IgD-negative memory B cell (primary cell): ENCODE measurements at regions not wholly inside any gene's neighbourhood (a gene's known extent, or its start where the extent isn't known, plus 50 kb on each side); places are given as distances from the start of the nearest gene placed in this dataset.

Source experiments
- H3K27ac Mint-ChIP-seq, 3 donors: one replicate each; pipeline ENCODE4 v1.8.0; 2020 to 2022; ENCODE audit warnings: mild to moderate bottlenecking in 3 of 3, mixed read lengths in 3 of 3, moderate library complexity in 1 of 3
- H3K27me3 Mint-ChIP-seq: one replicate; pipeline ENCODE4 v1.8.0; 2021; ENCODE audit warnings: mixed read lengths
- H3K36me3 Mint-ChIP-seq: one replicate; pipeline ENCODE4 v1.8.0; 2020; ENCODE audit warnings: mild to moderate bottlenecking, mixed read lengths
- H3K4me1 Mint-ChIP-seq, 3 donors: one replicate each; pipeline ENCODE4 v1.8.0; 2020 to 2022; ENCODE audit warnings: mixed read lengths in 3 of 3, mild to moderate bottlenecking in 1 of 3
- H3K4me3 Mint-ChIP-seq, 4 donors: one replicate each; pipeline ENCODE4 v1.8.0; 2020 to 2022; ENCODE audit warnings: mild to moderate bottlenecking in 4 of 4, mixed read lengths in 4 of 4, moderate library complexity in 3 of 4
- H3K9me3 Mint-ChIP-seq, 3 donors: one replicate each; pipeline ENCODE4 v1.8.0; 2020 to 2021; ENCODE audit warnings: mixed read lengths in 3 of 3, mild to moderate bottlenecking in 1 of 3

DNA sequence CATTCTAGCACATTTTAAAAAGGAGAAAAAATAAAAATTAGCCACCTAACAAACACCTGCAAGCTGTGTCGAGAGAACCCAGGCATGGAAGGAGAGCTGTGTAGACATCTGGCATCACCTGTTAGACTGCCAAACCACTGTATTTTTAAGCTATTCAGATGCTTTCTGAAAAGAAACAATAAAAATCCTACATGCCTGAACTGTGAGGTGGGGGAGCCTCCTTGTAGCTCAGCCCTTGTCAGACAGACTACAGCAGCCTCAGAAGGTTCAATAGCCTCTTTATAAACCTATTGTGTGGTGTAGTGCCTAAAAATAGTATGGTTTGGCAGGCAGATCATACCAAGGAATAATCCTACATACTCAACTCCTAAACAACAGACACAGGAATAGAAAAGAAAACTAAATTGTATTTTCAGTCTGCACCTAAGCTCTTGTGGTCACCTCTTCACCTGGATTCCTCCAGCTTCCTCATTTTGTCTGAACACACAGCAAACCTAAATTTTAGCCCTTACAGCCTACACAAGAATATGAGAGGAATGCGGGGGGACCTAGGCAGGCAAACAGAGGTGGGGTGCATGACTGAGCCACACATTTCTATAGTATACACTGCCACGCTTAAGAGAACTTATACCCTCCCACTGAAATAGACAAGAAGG lies 67.0 kb downstream of the SIPA1L2 start:
- H3K9me3 Mint-ChIP-seq, result no peaks in the 10 kb centered on the region
- H3K27me3 Mint-ChIP-seq, result peaks cover 4% of the 10 kb centered on the region
- H3K36me3 Mint-ChIP-seq, result no peaks in the 10 kb centered on the region
- no peaks in the 10 kb centered on the region for H3K4me1 Mint-ChIP-seq
- H3K27ac Mint-ChIP-seq, result no peak overlapping the region
- no peak overlapping the region for H3K4me3 Mint-ChIP-seq

DNA sequence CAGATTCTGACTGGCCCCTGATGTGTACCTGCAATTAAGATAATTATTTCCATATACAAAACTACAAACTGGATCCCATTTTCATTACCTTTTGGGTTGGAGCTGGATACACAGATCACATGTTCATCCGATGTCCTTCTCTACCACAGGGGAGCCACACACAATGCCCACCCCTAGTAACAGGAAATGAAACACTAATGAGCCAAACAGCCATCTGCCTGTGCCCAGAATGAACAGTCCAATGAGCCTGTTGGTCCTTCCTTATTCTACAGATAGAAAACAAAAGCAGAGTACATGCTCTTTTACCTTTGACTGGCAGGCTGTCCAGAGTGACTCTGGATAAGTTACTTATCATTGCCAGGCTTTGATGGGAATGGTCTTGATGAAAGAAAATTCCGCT lies 68.6 kb downstream of the SIPA1L2 start:
- Mint-ChIP-seq H3K27ac (no peak overlapping the region), H3K9me3 (no peaks in the 10 kb centered on the region), H3K27me3 (peaks cover 4% of the 10 kb centered on the region), H3K4me1 (no peaks in the 10 kb centered on the region), H3K4me3 (no peak overlapping the region), H3K36me3 (peaks cover 3% of the 10 kb centered on the region)

DNA sequence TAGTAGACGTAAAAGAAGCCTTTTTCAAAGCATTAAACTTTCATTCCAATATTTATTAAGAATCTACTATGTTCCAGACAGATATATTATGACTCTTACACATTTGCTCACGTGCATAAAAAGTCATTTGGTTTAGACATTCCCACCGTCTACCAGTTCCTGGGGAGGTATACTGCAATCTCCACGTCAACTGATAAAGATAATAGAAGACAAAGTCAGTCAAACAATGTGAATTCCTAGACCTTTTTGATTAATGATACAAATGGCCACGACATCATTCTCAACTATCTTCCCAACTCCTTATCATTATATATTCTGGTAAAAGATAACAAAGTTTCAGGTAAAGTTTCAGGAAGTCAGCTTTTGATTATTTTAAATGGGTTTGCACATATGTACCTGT lies 69.0 kb downstream of the SIPA1L2 start:
- H3K27me3 Mint-ChIP-seq, result peaks cover 4% of the 10 kb centered on the region

DNA sequence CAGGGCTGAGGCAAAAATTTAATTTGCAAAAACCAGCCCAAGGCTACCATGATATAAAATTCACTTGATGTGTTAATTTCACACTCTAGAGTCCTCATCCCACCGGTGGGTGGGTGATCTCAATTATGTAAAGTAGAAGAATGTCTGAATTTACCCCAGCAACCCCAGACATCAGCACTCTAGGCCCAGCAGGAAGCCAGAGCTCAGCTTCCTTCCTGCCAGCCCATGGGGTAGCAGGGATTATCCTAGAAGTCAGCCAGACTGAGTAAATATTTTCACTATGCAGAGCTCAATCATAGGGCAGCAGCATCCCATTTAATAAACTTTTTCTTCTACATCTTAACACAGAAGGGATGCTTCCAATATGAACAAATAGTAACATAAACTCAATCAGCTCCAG lies 71.0 kb downstream of the SIPA1L2 start:
- H3K36me3 Mint-ChIP-seq, result peaks cover 3% of the 10 kb centered on the region
- no peaks in the 10 kb centered on the region for H3K4me1 Mint-ChIP-seq
- H3K27me3 Mint-ChIP-seq, result peaks cover 2% of the 10 kb centered on the region
- no peaks in the 10 kb centered on the region for H3K9me3 Mint-ChIP-seq
- H3K4me3 Mint-ChIP-seq, result no peak overlapping the region
- no peak overlapping the region for H3K27ac Mint-ChIP-seq

More for the DNA sequence above, 69.0 kb downstream of the SIPA1L2 start:
- Mint-ChIP-seq H3K36me3 (peaks cover 3% of the 10 kb centered on the region), H3K9me3 (no peaks in the 10 kb centered on the region), H3K4me3 (no peak overlapping the region), H3K4me1 (no peaks in the 10 kb centered on the region), H3K27ac (no peak overlapping the region)

DNA sequence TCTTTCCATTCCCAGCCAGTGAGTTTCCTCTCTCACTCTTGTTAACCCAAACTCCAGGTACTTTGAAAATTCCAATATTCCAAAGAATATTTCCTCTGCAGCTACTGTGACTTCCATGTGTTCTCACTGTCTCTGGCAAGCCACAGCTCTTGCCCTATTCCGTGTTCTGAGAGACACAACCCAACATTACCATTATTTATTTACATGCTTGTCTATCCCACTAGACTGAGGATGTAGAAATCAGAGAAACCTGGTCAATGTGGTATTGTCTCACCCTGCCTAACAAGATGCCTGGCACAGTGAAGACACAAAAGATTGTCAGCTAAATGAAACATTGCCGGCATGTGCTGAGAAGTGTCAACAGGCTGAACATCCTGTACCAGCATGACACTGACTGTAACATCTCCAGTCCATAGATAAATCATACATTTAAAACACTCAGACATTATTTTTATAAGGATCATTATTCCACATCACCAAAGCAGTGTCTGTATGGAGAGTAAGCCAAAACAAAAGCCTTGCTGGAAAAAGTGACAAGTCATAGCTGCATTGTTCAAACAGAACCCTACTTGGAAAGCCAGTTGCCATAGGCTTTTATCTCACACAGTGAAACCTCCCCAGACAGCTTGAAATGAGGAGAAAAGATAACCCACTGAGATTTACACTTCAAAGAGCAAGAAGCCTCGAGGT lies 72.3 kb downstream of the SIPA1L2 start:
- H3K4me3 Mint-ChIP-seq, result no peak overlapping the region
- no peaks in the 10 kb centered on the region for H3K9me3 Mint-ChIP-seq
- H3K4me1 Mint-ChIP-seq, result no peaks in the 10 kb centered on the region
- peaks cover 2% of the 10 kb centered on the region for H3K27me3 Mint-ChIP-seq
- peak overlapping the region in 1 of 3 donors; percentile 49 for H3K27ac Mint-ChIP-seq
- peaks cover 3% of the 10 kb centered on the region for H3K36me3 Mint-ChIP-seq

- H3K4me3 Mint-ChIP-seq, result no peak overlapping the region
- H3K36me3 Mint-ChIP-seq, result peaks cover 5% of the 10 kb centered on the region
- H3K4me1 Mint-ChIP-seq, result no peaks in the 10 kb centered on the region
- H3K9me3 Mint-ChIP-seq, result no peaks in the 10 kb centered on the region
- H3K27me3 Mint-ChIP-seq, result peaks cover 2% of the 10 kb centered on the region
- H3K27ac Mint-ChIP-seq, result peak overlapping the region in 1 of 3 donors; percentile 49
Measured at GRCh38 chr1:232557096-232557495, 72.8 kb downstream of the SIPA1L2 start.

DNA sequence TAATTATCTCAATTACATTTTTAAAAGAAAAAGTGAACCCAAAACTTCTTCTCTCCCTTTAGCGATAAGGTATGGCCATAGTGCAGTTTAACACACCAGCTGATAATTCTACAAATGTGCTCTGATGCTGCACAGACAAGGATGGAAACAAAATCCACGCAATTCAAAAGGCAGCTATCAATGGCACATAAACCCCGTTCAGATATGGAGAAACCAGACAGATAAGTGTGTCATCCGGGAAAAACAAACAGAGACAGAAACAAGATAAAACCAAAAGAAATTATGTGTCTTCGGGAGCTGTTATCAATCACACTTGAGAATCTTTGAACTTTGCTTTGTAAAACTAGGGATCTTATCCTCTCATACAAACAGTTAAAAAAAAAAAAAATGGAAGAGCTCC lies 73.6 kb downstream of the SIPA1L2 start:
- no peak overlapping the region for H3K4me3 Mint-ChIP-seq
- H3K4me1 Mint-ChIP-seq, result no peaks in the 10 kb centered on the region
- peaks cover 5% of the 10 kb centered on the region for H3K36me3 Mint-ChIP-seq
- H3K9me3 Mint-ChIP-seq, result no peaks in the 10 kb centered on the region
- no peak overlapping the region for H3K27ac Mint-ChIP-seq
- peaks cover 3% of the 10 kb centered on the region for H3K27me3 Mint-ChIP-seq

GRCh38 chr1:232555494-232556210 lies 74.3 kb downstream of the SIPA1L2 start:
- Mint-ChIP-seq H3K27ac (no peak overlapping the region), H3K36me3 (peaks cover 5% of the 10 kb centered on the region), H3K27me3 (peaks cover 6% of the 10 kb centered on the region), H3K9me3 (no peaks in the 10 kb centered on the region), H3K4me3 (no peak overlapping the region), H3K4me1 (no peaks in the 10 kb centered on the region)

GRCh38 chr1:232554409-232554808 lies 75.5 kb downstream of the SIPA1L2 start:
- Mint-ChIP-seq H3K4me3 (no peak overlapping the region), H3K27me3 (peaks cover 6% of the 10 kb centered on the region), H3K36me3 (peaks cover 5% of the 10 kb centered on the region), H3K27ac (no peak overlapping the region), H3K9me3 (no peaks in the 10 kb centered on the region), H3K4me1 (peaks cover 0 to under 1% (median 0%) of the 10 kb centered on the region in 3 donors)

DNA sequence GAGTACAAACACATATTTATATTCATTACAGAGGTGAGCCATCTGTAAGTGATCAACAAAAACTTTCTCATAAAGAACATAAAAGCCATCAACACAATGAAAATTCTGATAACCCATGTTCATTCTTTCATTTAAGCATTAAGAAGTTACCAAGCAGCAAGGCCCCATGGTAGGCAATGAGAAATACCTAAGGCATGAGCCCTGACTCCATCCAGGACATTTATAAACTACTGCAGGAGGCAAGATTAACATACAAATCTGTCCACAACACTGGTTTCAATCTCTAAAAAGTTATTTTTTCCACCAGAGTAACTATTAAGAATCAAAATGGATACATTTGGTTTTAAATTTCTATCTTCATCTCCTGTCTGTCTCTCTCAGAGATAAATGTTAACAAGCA lies 76.1 kb downstream of the SIPA1L2 start:
- Mint-ChIP-seq H3K27me3 (peaks cover 9% of the 10 kb centered on the region), H3K36me3 (peaks cover 5% of the 10 kb centered on the region), H3K4me1 (peaks cover 0 to 1% (median 0%) of the 10 kb centered on the region in 3 donors), H3K27ac (no peak overlapping the region), H3K4me3 (no peak overlapping the region), H3K9me3 (no peaks in the 10 kb centered on the region)

- Mint-ChIP-seq H3K9me3 (no peaks in the 10 kb centered on the region), H3K27ac (no peak overlapping the region), H3K4me1 (peaks cover 0 to 1% (median 0%) of the 10 kb centered on the region in 3 donors), H3K27me3 (peaks cover 9% of the 10 kb centered on the region), H3K36me3 (peaks cover 5% of the 10 kb centered on the region), H3K4me3 (no peak overlapping the region)
Measured at GRCh38 chr1:232553050-232553754, 76.7 kb downstream of the SIPA1L2 start.

DNA sequence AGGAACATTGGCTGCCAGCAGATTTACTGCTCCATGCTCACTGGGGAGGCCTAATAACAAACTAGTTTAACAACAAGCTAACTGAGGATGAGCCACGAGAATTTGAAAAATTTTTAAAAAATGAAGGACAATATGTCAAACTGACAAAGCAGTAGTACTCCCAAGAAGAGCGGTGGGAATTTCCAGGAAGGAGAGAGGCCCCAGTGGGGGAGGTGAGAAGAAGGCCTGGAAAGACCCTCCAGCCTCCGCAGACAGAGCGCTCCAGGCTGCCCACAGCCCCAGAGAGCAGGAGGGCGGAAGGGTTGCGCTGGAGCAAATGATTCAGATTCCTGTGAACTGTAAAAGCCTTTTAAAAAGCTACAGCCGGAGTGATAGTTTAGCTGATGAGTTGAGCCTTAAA lies 78.5 kb downstream of the SIPA1L2 start:
- no peaks in the 10 kb centered on the region for H3K9me3 Mint-ChIP-seq
- no peak overlapping the region for H3K4me3 Mint-ChIP-seq
- peaks cover 0 to 1% (median 0%) of the 10 kb centered on the region in 3 donors for H3K4me1 Mint-ChIP-seq
- H3K27me3 Mint-ChIP-seq, result peaks cover 9% of the 10 kb centered on the region
- no peak overlapping the region for H3K27ac Mint-ChIP-seq
- H3K36me3 Mint-ChIP-seq, result peaks cover 2% of the 10 kb centered on the region

DNA sequence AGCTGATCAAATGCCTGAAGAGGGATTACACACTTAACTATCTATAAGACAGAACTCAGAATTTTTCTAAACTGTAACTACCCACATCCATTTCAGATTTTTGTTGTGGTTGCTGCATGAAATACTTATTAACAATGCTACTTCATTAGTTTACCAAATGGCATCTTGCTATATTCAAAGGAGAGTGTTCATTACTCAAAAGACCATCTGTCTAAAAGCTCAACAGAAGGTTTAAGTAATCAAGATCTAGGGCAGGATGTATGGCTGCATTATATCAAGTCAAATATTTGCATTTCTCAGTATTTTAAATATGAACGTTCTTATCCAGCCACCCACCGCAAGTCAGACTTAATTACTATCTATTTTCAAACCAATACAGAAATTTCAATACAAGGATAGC lies 79.9 kb downstream of the SIPA1L2 start:
- Mint-ChIP-seq H3K27ac (no peak overlapping the region), H3K4me1 (peaks cover 0 to 1% (median 0%) of the 10 kb centered on the region in 3 donors), H3K4me3 (no peak overlapping the region), H3K9me3 (no peaks in the 10 kb centered on the region), H3K36me3 (peaks cover 2% of the 10 kb centered on the region), H3K27me3 (peaks cover 9% of the 10 kb centered on the region)

GRCh38 chr1:232548691-232549090 lies 81.2 kb downstream of the SIPA1L2 start:
- no peak overlapping the region for H3K4me3 Mint-ChIP-seq
- no peaks in the 10 kb centered on the region for H3K9me3 Mint-ChIP-seq
- H3K4me1 Mint-ChIP-seq, result peaks cover 0 to 1% (median 0%) of the 10 kb centered on the region in 3 donors
- H3K36me3 Mint-ChIP-seq, result peaks cover 2% of the 10 kb centered on the region
- no peak overlapping the region for H3K27ac Mint-ChIP-seq
- peaks cover 8% of the 10 kb centered on the region for H3K27me3 Mint-ChIP-seq

DNA sequence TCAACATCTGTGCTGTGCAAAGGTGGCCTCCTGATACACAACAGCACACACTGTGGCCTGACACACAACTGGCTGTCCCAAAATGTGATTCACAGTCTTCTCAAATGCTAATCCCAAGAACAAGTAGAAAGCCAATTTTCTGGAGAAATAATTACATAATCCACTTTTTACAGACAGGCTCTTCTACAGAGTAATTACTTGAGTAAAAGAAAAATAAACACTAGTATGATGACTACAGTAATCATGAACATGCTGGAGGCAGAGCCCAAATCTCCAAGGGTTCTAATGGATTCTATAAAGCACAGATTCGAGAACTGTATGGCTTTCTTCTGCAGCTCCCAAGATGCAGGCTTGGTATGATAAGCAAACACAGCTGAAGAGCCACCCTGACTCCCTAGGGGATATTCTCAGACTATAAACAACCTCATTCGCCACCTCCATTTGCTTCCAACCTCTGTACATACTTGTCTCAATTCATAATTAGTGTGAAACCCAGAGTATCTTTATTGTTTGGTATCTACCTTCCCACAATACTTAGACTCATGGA lies 81.9 kb downstream of the SIPA1L2 start:
- no peak overlapping the region for H3K4me3 Mint-ChIP-seq
- H3K36me3 Mint-ChIP-seq, result peaks cover 2% of the 10 kb centered on the region
- no peak overlapping the region for H3K27ac Mint-ChIP-seq
- no peaks in the 10 kb centered on the region for H3K9me3 Mint-ChIP-seq
- H3K4me1 Mint-ChIP-seq, result peaks cover 0 to 1% (median 0%) of the 10 kb centered on the region in 3 donors
- H3K27me3 Mint-ChIP-seq, result peaks cover 8% of the 10 kb centered on the region
